IPS DF 4.7 (cell line): ENCODE measurements at regions not wholly inside any gene's neighbourhood (a gene's known extent, or its start where the extent isn't known, plus 50 kb on each side); places are given as distances from the start of the nearest gene placed in this dataset.

Source experiments
- DNase-seq: peaks from one replicate; pipeline ENCODE4 v3.0.0-alpha.2; 2013; ENCODE audit warnings: low spot score; ENCODE audit errors: extremely low read depth

- DNase-seq, result no peak
These were observed 113.6 kb downstream of the UCHL5 start for GRCh38 chr1:192945390-192946130.

- no peak for DNase-seq
These were observed 109.4 kb downstream of the UCHL5 start for GRCh38 chr1:192949783-192950182.

- DNase-seq, result no peak
These were observed 108.2 kb downstream of the UCHL5 start for GRCh38 chr1:192950926-192951325.

- no peak for DNase-seq
These were observed 107.3 kb downstream of the UCHL5 start for GRCh38 chr1:192951691-192952460.

GRCh38 chr1:192952646-192953045 lies 106.5 kb downstream of the UCHL5 start:
- no peak for DNase-seq

- no peak for DNase-seq
These were observed 104.4 kb downstream of the UCHL5 start for GRCh38 chr1:192954705-192955265.

- no peak for DNase-seq
These were observed 100.8 kb downstream of the UCHL5 start for GRCh38 chr1:192958350-192958749.

- DNase-seq, result no peak
These were observed 100.3 kb downstream of the UCHL5 start for GRCh38 chr1:192958871-192959270.

- no peak for DNase-seq
These were observed 99.4 kb downstream of the UCHL5 start for GRCh38 chr1:192959657-192960186.
